ENCODE measurements at regions not wholly inside any gene's neighbourhood (a gene's known extent, or its start where the extent isn't known, plus 50 kb on each side); places are given as distances from the start of the nearest gene placed in this dataset.

DNA sequence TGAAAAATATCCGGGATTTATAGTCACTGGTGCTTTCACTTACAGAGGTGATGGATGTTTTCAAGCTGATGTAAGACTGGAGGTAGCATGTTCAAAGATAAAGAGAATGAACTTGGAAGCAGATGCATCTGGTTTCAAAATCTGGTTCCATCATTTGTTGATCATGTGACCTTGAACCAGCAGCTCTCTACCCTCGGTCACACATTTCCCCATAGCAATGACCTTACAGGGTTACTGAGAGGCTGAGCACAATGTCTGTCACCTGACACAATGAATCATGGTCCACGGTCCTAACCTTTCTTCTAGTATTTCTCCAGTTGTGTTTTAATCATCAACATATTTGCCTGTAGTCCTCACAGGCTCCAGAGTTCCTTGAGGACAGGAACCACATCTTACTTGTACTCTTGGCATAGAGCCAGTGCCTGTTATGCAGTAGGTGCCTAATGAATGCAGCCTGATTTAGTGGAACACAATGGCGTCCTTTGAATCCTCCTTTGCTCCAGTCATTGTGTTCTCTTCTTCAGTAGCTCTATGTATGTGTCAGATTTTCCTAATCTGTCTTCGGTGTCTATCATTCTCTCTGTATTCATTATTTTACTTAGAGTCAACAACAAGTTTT, 667.3 kb downstream of the PTPRU start:
- DNase-seq (ENCODE audit: insufficient read length, low spot score) (no peak), FAIRE-seq (no peak)
- TF ChIP-seq, protein P1, sequence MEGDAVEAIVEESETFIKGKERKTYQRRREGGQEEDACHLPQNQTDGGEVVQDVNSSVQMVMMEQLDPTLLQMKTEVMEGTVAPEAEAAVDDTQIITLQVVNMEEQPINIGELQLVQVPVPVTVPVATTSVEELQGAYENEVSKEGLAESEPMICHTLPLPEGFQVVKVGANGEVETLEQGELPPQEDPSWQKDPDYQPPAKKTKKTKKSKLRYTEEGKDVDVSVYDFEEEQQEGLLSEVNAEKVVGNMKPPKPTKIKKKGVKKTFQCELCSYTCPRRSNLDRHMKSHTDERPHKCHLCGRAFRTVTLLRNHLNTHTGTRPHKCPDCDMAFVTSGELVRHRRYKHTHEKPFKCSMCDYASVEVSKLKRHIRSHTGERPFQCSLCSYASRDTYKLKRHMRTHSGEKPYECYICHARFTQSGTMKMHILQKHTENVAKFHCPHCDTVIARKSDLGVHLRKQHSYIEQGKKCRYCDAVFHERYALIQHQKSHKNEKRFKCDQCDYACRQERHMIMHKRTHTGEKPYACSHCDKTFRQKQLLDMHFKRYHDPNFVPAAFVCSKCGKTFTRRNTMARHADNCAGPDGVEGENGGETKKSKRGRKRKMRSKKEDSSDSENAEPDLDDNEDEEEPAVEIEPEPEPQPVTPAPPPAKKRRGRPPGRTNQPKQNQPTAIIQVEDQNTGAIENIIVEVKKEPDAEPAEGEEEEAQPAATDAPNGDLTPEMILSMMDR (IDR thresholded peaks at IDR 0.05; ENCODE audit: insufficient read depth, missing control alignments), result no peak

DNA sequence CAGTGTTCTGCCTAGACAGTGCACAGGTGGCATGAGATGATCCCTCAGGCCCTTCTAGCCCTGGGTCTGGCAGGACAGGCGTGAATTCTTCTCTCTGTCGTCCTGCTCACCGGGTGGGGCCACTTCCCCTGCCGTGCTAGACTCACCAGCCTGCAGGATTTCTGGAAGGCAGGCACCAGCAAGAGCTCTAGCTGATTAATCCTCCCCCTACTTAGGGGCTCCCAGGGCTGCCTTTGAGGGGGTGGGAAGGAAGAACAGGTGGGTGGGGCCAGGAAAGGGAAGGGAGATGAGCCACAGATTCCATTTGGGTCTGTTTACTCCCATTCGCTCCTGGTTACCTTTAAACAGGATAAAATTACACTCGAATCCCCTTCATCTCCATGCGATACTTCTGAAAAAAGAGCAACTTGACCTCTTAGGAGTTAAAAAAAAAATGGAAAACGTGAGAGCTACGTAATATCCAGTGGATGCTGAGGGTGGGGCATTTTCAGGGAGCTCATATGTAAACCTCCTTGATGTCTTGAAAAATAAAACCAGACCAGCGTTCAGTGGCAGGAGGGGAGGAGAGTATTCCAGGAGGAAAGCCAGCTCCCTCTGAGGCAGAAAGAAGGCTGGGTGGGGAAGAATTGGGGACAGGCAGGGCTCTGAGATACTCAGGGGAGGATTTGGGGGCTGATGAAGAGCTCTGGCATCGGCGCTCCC, 665.5 kb downstream of the PTPRU start:
- FAIRE-seq (no peak), DNase-seq (ENCODE audit: insufficient read length, low spot score) (no peak)
- TF ChIP-seq, protein P1 (IDR thresholded peaks at IDR 0.05; ENCODE audit: insufficient read depth, missing control alignments), result no peak

DNA sequence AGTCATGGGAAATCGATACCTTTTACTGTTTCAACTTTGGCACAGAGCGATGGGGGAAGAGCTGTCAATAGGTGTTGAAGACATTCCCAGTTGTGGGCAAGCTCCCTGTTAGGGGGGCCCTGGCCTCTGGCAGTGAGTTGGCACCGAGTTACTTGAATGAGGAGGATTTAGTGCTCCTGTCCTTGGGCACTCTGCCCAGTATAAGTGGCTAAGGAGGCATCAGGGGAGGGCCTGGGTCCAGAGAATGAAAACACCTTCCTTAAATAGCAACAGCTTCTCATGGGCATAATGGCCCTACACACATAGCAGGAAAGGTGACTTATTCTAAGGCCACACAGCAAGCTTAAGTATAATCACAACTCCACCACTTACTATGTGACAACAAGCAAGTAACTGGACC, 664.4 kb downstream of the PTPRU start:
- TF ChIP-seq, protein P1 (IDR thresholded peaks at IDR 0.05; ENCODE audit: insufficient read depth, missing control alignments), result no peak
- DNase-seq (ENCODE audit: insufficient read length, low spot score), result no peak
- no peak for FAIRE-seq

DNA sequence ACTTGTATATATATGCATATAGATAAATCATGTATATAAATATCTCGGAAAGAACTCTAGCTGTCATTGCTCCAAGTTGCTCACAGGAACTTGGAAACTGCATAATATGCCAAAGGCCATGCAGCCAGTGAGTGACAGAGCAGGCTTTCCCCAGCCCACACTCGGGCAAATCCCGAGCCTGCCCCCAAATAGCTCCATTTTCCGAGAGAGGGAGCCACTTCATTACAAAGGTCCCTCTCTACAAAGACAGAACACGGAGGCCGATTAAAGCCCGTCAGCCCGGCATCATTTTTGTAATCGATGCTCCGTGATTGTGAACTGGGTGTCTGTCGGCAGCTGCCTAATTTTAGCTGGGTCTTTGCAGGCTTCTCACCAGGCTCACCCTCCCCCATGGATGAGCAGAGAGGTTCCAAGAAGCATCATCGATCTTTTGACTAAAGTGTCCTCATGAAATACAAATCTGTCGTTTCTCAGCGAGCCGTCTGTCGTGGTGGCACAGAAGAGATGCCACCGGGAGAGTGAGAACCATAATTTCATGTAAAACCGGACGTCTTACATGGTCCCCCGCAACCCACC, 663.9 kb downstream of the PTPRU start:
- no peak for FAIRE-seq
- no peak for DNase-seq (ENCODE audit: insufficient read length, low spot score)
- TF ChIP-seq, protein P1 (IDR thresholded peaks at IDR 0.05; ENCODE audit: insufficient read depth, missing control alignments), result no peak

DNA sequence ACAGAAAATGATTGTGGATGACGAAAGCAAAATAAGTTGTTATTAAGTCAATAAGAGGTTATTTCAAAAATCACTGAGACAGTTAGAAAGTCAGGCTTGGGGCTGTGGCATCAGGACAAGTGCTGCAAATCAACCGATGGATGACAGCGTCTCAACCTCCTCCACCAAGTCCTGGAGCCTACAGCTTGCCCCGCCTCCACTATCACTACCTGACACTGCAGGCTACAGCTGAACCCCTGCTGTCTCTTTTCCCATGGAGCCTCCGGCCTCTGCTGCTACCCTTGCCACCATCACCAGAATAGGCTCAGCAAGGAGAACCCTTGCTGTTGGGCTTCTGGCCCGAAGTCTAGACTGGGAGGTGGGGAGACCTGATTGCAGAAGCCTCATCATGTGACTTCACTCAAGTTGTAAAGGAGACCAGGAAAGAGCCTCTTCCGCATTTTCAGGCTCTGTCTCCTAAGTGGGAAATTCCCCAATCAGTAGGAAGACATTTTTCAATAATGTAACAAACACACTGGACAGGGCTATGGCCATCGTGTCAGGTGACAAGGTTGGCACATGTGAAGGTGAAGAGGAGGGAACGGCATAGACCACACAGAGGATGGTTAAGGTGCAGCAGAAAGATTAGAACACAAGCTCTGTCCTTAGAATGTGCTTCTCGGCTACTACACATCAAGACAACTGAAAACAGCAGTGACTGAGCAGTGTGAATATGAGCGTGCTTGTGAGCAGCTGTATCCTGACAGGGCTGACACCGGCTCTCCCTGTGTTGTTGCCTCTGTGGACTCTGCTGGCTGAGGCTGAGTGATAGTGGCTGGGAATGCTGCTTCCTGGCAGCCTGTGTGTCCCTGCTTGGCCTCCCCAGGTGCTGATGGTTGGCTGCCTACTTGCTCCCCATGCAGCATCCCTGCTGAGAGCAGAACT, 660.7 kb downstream of the PTPRU start:
- FAIRE-seq (no peak), DNase-seq (ENCODE audit: insufficient read length, low spot score) (no peak)
- TF ChIP-seq, protein P1 (IDR thresholded peaks at IDR 0.05; ENCODE audit: insufficient read depth, missing control alignments), result no peak

DNA sequence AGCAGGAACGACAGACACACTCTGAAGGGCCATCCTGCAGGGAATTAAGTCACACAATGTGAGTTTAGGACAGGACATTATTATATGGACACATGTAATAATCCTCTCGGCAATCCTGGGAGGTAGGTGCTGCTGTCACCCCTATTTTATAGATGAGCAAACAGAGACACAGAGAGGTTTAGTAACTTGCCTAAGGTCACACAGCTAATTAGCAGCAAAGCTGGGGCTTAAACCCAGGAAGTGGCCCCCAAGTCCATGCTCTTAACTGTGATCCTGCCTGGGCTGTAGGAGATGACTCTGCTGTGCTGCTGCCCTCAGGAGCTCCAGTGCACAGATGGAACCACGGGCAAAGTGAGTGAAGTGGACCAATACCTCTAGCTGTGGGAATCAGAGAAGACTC, 660.0 kb downstream of the PTPRU start:
- TF ChIP-seq, protein P1 (IDR thresholded peaks at IDR 0.05; ENCODE audit: insufficient read depth, missing control alignments), result no peak
- FAIRE-seq (no peak), DNase-seq (ENCODE audit: insufficient read length, low spot score) (no peak)

Data from D721Med (cell line).